Activated CD4-positive, alpha-beta T cell treated with anti-CD3 and anti-CD28 coated beads, Interleukin-2, Interleukin-6, amounts not matched to agents 100 ng/mL and 50 ng/mL, durations not matched to agents 16 hours and 8 hours (primary cell): ENCODE measurements at regions not wholly inside any gene's neighbourhood (a gene's known extent, or its start where the extent isn't known, plus 50 kb on each side); places are given as distances from the start of the nearest gene placed in this dataset.
"Not testable (repeated sequence)": the region's sequence is repeated elsewhere in the genome, so short reads cannot be mapped to it uniquely, and the experiment has no call there.

Experiments
- DNase-seq: peaks from one replicate; pipeline ENCODE4 v3.0.0-alpha.2; 2020

DNA sequence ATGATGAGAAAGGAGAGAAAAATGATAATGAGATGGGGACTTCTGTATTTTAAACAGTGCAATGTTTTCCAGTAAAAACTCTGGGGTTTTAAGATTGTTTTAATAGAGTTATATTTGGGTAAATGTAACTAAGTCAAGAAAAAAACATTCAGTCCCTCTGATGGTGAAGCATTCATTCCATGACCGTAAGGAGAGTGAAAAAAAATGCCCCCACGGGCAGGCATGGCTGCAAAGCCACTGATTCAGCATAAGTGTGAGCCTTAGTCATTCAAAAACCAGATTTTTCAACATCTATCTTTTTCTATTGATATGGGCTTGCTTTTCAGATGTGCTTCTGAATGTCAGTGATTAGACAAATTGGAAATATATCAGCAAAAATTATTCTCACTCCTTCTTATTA is 957.8 kb downstream of the SLC4A3 start:
- DNase-seq, result no peak

DNA sequence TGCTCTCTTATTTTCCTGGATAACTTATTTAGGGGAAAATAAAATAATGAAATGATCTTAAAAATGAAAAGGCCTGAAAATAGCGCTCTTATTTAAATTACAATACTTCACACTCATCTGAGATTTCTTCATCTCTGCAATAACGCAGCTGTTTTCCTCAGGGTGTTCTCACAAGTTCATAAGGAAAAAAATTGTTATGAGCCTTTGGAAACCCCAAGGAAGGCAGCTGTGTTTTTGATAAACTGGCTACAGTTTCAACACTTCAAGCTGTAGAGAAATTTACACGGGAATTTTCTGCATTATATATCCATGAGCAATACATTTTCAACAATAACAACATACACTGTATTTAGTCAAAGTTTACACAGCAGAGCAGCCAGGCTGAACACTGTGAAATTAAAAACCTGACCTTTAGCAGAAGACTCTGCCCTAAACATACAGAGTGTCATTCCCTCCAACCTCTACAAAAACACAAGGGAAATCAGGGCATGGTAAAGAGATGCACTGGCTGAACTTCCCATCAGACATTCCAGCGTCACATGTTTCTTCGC is 959.6 kb downstream of the SLC4A3 start:
- DNase-seq, result no peak

DNA sequence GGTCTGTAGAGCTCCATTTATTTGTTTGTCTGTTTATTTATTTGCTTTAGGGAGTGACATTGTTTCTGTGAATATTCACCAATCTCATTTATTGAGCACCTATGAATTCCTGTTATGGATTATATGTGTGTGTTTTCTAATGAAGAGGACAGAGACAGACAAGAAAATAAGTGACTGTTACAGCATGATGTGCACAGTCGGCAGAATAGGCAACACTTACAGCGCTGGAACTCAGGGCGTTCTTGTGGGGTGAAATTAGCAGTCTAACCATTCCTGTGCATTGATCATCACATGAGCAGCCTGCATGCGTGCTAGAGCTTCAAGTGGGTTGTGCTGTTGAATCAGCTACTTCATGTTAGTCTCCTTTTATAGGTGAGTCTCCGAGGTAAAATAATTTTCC is 960.7 kb downstream of the SLC4A3 start:
- no peak for DNase-seq

DNA sequence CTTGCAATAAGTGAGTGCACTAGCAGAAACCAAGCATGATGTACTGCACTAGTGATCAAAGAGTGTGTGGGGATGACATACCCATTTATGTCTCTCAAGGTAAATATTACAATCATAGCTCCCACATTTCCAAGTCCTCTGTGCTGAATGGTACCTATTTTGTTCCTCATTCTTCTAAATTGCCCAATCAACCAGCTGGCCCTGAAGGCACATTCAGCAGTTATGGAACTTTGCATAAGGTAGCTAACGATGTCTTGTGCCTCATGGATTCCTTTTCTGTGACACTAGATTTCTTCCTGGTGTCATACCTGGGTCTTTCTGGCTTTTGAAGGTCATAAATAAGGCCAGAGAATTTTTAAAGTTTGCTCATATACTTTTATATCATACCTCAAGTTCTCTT is 963.0 kb downstream of the SLC4A3 start:
- no peak for DNase-seq

DNA sequence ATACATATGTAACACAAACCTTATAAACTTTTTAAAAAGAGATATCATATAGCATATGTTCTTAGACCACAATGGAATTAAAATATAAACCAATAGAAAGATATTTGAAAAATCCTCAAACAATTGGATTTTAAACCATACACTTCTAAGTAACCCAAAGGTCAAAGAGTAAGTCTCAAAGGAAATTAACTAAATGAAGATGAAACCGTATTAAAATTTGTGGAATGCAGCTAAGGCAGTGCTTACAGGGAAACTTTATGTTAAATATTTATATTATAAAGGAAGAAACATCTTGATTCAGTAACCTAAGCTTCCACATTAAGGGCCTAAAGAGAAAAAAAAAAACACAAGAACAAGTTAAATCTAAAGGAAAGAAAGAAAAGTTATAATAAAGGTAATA is 966.1 kb downstream of the SLC4A3 start:
- DNase-seq, result no peak

DNA sequence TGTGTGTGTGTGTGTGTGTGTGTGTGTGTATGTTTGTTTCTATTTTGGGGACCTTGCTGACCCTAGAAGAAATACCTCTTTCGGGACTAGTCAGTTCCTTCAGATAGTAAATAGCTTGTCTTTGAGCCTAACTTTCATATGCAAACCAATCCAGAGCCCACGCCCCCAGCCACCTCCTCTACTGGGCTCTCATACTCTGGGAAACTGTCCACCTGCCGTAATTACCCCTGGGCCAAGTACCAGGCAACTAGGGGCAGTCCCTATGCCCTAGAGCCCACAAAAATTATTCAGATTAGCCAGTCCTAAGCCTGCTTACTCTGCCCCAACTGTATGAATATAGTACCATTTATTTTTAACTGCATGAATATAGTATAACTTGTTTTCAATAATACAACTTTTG is 970.4 kb downstream of the EPHA4 start:
- DNase-seq, result no peak

DNA sequence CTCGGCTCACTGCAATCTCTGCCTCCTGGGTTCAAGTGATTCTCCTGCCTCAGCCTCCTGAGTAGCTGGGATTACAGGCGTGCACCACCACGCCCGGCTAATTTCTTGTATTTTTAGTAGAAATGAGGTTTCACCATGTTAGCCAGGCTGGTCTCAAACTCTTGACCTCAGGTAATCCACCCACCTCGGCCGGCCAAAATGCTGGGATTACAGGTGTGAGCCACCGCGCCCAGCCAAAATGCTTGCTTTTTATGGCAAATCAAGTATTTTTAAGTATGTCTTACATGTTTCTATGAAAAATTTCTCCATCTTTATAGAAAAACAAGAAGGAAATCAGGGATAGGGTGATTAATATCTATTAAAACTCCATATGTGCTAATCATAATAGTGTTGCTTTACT is 959.1 kb downstream of the EPHA4 start:
- DNase-seq, result not testable (repeated sequence)

DNA sequence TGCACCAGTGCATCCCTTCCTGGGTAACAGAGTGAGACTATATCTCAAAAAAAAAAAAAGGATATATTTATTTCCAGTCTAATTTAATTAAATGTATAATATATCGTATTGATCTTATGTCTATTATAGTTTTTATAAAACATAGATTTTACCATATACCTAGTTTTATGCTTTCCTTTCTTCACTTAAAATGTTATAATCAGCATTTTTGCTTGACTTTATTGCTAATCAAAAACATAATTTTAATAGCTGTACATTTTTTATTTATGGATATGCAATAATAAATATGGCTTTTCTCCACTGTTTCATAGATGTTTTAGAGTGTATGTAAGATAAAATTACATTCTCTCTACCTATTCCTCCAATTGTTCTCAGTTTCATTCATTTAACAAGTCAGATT is 958.0 kb downstream of the EPHA4 start:
- no peak for DNase-seq

DNA sequence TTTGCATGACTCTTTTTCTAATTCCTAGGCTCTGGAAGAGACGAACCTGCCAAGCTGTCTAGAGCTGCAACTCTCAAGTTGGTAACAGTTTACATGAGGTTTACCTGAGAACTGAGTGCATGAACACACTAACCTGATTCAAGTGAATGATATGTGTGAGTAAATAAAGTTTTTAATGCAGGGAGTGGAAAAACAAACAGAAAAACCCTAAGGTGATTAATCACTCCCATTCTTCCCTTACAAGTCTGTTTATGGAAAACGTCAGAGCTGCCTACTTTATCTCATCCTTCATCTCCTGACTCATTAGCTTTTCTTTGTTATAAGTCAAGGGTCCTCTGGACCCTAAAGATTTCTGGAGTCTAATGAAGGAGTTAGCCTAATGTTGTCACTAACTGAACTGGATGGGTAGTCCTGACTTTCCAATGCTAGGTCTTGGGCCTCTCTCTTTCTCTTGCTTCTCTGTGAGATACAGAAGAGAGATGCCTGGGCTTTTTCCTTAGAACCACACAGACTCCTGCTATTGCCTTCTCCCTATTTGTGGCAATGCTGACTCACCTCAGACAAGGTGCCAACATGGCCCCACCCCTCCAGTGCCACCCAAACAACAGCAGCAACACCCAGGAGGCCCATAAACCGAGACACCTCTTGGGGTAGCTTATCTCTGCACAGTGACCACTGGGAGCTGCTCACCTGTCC is 952.4 kb downstream of the EPHA4 start:
- DNase-seq, result no peak

DNA sequence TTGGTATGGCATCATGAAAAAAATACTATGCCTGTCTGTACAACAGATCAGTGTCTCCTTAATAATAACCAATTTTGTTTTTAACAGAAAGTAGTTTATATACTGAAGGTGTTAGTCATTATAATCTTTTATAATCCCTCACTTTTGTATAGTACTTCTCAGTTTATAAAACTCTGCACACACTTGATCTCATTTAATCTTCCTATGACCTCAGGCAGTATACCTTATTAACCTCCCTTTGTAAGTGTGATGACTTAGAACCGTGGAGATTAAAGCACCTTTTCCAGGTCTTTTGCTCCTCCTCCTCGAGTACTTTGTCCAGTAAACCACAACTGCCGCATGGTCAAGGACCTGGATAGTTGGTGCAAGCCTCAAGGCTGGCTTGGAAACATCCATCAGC is 945.5 kb downstream of the EPHA4 start:
- no peak for DNase-seq

DNA sequence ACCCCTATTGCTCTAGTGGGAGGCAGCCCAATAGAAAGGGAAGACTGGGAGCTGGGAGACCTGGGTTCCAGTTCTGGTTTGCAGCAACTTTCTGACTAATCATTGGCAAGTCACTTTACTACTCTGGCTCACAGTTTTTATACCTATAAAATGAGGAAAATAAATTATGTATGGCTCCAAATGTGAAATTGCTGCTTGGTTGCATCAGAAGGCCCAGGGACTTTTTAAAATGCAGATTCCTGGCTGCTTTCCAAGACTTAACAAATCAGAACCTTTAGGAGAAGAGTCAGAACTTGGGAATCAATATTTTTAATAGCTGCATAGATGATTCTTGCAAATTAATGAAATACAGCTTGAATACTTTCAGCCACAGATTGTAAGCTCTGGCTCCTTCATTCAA is 943.9 kb downstream of the EPHA4 start:
- no peak for DNase-seq

DNA sequence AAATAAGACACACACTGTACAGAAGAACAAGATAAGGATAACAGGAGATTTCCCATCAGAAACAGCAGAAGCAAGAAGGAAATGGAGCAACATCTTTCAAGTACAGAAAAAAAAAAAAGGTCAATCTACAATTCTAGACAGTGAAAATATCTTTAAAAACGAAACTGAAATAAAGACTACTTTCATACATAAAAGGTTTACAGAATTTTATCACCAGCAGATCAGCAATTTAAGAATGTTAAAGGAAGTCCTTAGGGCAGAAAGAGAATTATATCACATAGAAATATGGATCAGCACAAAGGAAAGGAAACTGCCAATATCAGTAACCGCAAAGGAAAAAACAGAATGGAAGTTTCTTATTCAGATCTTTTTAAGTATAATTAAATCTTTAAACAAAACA is 931.0 kb downstream of the EPHA4 start:
- no peak for DNase-seq

DNA sequence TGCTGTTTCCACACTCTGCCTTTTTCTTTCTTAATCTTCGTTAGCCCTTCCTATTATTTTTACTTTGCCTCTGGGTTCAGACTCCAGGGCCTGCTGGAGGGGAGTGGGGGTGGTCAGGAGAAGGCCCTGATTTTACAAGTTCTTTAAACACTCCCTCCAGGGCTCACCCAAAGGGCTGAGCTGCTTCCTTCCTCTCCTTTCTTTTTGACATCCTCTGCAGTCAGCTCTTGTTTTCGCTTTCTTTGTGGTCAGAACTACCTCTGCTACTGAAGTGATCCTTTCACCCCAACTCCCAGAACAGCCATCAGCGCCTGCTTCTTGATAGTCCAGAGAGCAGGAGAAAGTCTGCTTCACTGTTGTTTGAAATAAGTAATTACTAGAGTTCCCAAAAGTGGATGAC is 925.7 kb downstream of the EPHA4 start:
- DNase-seq, result peak; percentile 11

DNA sequence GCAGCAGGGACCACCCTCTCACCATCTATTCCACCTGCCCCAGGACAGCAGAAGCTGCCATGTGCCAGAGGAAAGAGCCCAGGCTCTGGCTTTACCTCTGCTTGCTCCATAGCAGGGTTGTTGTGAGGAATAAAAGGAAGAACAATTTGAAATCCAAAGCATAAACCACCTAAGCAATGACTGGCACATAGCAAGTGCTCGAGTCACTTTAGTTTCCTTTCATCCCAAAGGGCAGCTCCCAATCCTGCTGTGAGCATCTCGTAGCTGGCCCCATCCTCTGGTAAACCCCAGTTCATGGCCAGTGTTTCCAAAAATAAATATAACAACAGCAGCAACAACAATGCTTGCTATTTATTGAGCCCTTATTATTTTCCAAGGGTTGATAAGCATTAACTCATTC is 923.5 kb downstream of the EPHA4 start:
- no peak for DNase-seq

DNA sequence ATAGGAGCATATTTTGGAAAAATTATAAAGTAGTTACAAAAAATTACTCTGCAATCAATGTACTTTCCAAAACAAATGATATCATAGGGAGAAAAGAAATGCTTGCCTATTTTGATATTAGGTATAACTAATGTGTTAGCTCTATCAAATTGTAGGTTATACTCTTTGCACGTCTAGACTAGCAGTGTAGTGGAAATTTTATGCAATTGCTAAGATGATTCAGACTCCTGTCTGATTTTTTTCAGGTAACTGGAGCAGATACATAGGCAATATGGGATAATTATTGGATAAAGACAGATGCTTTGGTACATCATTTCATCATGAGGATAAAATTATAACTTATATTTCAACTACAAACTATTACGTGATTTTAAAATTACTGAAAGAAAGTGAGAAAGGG is 918.3 kb downstream of the EPHA4 start:
- DNase-seq, result no peak

DNA sequence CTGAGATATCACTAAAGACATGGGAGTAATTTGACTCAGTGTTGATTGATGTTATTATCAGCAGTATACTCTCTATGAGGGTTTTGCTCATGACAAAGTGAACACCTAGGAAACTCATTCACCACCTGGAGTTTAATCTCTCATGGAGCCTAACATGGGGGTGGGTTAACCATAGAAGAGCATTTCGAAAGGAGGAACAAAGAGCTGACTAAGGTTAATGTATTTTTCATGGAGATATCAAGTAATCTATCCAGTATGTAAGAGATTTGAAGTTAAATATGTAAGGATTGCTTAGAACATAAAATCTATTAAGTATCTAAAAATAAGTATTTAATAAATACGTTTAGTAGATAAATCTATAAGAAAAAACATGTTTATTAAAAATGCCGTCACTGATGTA is 917.8 kb downstream of the EPHA4 start:
- DNase-seq, result no peak

DNA sequence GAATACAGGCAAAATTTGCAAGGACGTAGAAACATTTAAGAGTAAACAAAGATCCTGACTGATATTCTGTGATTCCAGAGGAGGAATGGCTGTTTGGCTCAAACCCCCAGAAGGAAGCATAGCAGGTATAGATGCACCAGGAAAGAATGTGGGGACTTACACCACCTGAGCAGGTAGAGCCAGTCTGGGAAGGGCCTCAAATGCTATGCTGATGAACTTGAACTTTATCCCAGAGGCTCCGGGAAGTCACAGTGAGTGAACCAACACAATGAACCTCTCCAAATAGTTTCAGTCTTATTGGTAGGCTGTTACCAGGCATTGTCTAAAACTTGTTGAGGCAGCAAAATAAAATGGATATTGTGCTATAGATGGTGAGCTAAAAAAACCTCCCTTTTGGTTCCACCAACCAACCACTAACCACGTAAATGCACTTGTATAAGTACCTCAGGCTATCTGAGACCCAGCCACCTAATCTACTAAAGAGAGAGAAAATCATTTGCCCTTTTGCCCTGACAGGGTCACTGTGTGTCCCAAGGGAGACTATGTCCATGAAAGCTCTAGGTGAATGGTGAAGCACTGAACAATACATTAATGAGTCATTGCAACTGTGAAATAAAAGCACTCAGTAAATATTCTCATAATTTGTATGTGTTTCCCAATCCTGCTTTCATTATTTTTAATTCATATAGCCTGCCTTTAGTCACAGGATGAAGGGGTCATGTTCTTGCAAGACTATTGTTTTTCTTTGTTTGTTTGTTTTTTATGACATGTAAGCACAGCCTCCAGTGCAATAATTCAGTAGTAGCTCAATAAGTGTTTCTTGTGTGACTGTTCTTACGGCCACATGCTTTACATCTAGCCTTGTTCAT is 911.6 kb downstream of the EPHA4 start:
- DNase-seq, result no peak

DNA sequence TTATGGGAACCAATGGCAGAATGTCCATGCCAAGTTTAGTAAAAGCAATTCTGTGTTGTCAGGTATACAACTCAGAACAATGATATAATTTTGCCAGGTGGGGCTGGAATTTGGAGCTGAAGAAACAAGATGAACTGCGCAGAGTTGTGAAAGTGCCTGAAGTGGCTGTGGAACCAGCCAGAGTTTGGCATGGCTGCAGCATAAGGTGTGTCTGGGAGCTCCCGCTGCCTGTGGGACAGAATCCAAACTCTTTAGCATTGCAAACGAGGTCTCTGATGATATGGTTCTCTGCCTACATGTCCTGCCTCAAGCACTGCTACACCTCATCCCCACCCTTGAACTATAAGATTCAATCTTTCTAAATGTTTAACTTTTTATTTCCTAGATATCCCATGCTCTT is 909.7 kb downstream of the EPHA4 start:
- DNase-seq, result no peak

DNA sequence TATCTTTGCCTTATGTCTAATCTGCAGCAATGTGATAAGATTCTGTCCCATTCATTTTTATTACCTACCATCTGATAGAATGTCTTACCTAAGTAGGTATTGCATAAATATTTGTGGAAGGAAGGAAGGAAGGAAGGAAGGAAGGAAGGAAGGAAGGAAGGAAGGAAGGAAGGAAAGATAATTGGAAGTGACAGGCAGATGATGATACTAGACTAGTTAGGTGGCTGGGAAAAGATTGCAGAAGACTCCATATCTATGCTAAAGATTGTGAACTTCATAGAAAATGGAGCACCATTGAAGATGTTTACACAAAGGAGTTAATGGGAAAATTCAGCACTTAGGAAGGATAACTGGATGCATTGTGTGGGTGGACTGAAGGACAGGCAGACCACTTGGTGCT is 909.0 kb downstream of the EPHA4 start:
- no peak for DNase-seq

DNA sequence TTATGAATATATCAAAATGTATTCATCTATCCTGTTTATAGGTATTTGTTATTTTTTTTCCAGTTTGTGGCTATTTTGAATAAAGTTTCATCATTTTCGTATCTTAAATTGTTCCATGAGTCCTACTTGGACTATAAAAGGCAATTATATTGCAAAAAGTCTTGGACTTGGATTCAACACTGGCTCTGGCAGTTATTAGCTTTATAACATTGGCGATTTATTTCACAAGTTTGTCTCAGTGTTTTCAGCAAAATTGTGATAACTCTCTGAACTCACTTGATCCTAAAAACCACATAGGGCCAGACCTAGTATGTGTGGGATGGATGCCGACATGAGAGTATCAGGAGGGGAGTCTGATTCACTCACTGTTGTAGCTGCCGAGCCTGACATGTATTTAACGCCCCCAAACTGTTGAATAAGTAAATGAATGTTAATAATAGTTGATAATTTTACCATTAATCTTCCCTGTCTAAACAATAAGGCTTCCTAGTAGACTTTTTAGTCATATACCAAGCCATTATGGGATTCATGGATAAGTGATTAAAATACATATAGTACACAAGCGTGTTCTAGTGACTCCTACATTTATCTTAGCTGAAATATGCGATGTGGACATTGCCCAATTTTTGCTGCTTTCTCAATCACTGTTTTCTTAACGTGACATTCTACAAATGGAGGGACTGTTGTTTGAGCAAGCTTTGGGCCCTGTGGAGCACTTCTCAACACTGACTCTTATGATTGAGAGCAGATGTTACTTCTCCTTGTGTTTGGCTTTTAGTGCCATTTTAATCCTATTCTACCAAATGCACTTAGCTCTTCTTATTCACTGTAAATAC is 907.6 kb downstream of the EPHA4 start:
- DNase-seq, result no peak

DNA sequence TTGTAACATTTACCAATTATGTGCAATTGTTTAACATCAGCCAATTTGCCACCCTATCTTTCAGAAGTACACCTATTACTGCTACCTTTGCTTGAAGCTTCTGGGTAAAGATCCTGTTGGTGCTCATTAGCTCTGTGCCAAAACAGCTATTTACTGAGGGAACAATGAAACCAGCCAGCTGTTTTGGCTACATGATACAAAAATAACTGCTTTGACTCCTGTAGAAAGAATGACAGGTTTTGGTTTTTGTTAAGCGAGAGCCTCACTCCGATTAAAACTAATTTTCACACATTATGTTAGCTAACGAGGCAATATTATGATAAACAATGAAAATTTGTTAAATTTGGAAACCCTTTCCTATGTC is 907.0 kb downstream of the EPHA4 start:
- no peak for DNase-seq

DNA sequence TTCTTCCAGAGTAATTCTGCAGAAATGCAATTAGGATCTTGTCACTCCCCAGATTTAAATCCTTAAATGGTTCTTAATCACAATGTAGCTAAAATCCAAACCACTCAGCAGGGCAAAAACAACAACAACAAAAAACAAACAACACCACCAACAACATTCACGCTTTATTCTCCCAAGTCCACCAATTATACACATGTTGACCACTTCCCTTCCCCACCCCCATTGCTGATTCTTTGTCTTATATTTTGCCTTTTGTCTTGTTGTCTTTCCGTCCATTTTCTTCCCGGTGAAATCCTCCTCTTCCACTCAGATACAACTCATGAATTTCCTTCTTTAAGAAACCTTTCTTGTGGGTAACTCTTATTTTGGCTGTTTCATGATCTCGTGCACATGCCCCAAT is 902.8 kb downstream of the EPHA4 start:
- no peak for DNase-seq

DNA sequence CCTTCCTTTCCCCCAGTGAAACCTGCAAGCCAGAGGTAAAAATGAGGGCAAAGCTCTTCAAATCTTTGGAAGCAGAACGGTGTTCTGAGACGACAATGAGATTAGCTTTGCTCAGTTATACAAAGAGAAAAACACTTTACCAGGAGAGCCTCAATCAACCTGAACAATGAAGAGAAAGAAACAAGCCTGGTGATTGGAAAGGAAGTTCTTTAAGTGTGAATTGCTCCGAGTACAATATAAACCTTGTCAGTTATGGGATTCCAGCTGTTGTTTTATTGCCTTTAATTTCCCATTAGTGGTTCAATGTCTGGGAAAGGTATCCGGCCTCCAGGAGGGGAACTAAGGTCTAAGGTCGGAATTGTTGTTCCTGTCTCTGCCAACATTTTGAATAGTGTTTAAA is 901.6 kb downstream of the EPHA4 start:
- DNase-seq, result no peak
